Stimulated activated CD8-positive, alpha-beta memory T cell treated with anti-CD3 and anti-CD28 coated beads, Interleukin-7, amount 100 ng/mL, for 24 hours (primary cell): ENCODE measurements at regions not wholly inside any gene's neighbourhood (a gene's known extent, or its start where the extent isn't known, plus 50 kb on each side); places are given as distances from the start of the nearest gene placed in this dataset.

ENCODE experiments used
- DNase-seq: peaks from one replicate; pipeline ENCODE4 v3.0.0-alpha.2; 2020; ENCODE audit warnings: low read depth

GRCh38 chr1:36743286-36744005 lies 260.7 kb upstream of the CSF3R start:
- no peak for DNase-seq

GRCh38 chr1:36741066-36741465 lies 258.4 kb upstream of the CSF3R start:
- DNase-seq: no peak

- no peak for DNase-seq
Measured at GRCh38 chr1:36740446-36740845, 257.7 kb upstream of the CSF3R start.

DNA sequence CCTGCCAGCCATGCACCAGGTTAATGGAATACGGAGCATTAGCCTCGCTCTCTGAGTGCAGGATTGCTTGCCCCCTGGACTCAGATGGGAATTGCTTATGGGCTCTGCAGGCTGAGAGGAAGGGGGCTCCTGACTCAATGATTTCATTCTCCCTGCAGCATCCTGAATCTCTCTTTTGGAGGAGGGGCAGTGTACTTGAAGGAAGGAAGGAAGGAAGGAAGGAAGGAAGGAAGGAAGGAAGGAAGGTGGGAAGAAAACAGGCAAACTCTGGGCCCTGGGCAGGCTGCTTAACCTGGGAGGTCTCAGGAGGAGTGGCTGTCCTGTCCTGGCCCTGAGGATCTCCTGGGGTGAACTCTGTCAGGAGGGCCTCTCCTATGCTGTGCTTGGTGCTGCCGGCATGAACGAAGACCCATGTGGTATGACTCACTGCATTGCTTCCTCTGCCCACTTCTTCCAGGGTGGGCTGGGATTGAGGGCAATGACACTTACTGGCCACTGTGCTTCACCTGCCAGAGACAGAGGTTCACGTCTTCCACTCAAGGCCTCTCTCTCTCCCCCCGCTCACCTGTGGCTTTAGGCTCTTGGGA lies 257.1 kb upstream of the CSF3R start:
- no peak for DNase-seq

DNA sequence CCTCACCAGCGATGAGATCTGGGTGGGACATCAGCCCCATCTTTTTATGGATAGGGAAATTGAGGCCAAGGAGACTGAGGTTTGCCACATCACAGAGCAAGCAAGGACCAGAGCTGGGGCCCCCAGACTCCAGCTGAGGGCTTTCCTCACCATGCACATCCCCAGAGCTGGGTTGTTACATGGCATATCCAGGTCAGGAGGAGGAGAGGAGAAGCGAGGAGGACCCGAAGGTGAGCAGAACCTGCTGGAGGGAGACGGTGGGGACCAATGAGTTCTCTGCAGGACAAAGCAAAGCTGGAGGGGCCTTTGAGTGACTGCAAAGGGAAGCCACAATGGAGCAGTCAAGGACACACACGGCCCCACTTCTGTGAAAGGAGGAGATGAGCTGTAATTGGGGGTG lies 255.5 kb upstream of the CSF3R start:
- DNase-seq: no peak

DNA sequence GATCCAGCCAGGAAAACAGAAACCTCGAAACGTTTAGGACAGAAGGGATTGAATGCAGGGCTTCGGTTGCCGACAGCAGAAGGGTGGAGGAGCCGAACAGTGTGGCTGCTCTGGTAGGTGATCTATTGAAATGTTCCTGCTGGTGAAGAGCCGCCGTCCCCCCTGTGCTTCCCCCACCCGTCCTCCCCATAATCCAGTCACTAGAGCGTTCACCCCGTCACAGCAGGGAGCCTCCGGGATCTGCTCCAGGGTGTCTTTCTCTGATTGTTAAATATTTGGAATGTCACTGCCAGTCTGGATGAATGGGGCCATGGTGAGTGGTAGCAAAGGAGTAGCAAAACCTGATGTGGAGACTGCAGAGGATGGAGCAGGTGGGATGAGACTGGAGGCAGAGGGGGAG lies 255.1 kb upstream of the CSF3R start:
- DNase-seq: no peak

- DNase-seq: no peak
Measured at GRCh38 chr1:36737038-36737555, 254.4 kb upstream of the CSF3R start.

DNA sequence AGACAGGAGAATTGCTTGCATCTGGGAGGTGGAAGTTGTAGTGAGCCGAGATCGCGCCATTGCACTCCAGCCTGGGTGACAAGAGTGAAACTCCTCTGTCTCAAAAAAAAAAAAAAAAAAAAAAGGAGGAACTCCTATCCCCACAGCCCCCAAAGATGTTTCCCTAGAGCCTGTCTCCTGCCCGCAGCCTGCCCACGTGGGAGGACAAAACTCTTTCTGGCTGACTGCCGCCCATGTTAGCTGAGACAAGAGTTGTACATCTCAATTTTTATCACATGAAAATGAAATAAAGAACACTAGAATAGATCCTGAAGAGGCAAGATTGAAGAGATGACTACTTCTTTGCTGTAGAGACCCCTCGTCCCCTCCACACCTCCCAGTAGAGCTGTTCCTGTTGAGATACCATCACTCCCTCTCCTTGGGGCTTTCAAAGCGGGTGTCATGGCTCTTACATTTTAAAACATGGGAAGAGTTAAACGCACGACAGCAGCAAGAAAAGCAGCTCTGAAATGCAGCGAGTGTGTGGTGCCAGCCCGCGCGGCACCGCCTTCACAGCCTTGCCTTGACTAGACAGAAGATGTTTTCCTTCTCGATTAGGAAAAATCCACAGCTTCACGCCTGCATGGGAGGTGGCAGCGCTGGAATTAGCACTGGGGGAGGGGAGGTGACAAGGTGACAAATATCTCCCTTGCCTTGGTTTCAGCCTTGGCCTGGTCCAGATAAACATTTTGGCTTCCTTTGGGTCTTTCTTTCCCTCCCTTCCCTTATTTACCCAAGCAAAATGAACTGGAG lies 253.4 kb upstream of the CSF3R start:
- DNase-seq: no peak

DNA sequence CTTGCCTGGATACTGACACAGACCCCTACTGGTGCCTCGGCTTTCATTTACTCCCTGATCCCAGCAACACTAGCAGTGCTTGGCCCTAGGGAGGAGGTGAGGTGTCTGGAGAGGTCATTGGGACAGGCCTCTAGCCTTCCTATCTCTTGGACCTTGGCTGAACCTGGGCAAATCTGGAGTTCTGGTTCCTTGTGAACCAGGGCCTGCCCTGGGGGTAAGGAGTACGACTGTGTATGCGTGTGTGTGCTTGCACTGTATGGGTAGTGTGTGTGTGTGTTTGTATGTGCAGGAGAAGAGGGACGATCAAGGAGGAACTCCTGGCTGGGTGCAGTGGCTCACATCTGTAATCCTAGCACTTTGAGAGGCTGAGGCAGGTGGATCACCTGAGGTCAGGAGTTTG lies 252.7 kb upstream of the CSF3R start:
- no peak for DNase-seq

GRCh38 chr1:36734356-36734755 lies 251.6 kb upstream of the CSF3R start:
- no peak for DNase-seq

- no peak for DNase-seq
Measured at GRCh38 chr1:36733748-36734147, 251.0 kb upstream of the CSF3R start.

DNA sequence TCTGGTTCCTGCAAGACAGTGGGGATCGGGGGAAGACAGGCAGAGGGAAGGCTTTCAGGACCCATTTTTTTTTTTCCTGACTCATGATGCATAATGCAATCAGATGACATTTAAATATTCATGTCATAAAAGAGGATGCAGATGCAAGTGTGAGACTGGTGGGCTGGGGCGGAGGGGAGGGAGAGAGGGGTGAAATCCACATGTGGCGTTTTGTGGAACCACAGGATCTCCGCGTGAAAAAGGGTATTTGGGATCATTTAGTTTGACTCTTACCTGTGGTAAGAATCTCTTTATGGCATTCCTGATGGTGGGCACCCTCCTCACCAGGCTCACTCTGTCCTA lies 249.3 kb upstream of the CSF3R start:
- DNase-seq: no peak

GRCh38 chr1:36731226-36732014 lies 248.7 kb upstream of the CSF3R start:
- no peak for DNase-seq

DNA sequence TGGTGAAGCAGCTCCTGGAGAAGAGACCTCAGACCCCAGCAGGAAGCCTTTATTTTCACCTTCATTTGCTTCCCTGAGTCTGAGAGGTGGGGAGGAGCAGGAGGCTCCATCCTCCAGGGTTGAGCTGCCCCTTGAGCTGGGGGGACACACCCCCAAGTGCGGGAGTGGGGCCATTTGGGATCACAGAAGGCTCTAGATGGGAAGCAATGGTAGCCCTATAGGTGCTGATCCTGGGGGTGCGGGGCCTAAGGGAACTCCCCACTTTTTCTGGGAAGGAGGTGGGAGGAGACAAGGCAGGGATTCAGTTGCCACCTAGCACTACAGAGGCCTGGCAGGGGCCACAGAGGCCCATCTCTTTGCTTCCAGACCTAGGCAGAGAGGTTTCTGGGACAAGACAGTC lies 247.9 kb upstream of the CSF3R start:
- DNase-seq: no peak

DNA sequence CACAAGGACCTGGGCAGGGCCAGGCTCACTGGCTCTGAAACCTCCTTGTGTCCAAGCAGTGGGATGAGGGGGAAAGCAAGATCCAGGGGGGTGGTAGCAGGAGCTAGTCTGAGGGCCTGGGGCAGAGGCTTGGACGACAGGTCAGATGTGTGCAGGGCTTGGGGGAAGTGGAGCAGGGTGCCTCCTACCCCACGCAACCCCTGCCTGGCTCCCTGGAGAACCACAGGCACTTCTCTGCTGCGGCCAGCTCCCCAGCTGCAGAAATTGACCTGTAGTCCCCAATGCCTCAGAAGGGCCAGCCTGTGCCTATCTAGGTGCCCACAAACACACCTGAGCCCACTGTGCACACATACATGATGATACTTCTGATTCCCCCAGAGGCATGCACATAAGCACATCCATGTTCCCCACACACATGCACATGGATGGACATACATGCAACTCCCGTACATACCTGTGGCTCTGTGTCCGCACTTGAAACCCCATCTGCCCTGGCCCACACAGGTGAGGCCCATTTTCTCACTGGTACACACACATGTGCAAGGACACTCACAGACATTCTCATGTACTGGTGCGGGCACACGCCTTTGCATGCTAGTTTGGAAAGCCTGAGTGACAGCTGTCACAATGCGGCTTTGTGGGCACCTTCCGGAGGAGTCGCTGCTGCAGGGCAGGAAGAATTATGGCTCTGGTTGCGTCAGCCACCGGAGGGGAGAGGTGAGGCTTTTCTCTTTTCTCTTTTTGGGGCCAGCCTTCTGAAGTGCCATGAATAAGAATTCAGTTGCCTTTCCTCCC lies 247.2 kb upstream of the CSF3R start:
- no peak for DNase-seq

- DNase-seq: no peak
Measured at GRCh38 chr1:36729289-36729688, 246.6 kb upstream of the CSF3R start.

DNA sequence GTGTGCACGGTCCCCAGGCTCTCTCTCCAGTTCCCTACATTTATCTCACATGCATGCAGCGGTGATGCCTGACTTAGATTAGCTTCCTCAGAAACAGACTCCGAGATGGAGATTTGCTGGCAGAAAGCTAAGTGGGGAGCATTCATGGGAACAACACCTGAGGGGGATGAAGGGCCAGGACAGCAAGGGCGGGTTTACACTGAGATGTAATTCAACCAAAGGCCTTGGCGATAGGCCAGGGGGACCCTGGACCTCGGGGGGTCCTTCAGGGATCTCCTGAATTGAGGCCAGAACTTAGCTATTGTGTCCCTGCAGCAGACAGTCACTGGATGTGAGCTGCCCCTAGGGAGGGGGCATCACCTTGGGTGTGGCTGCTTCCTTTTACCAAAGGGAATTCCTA lies 246.1 kb upstream of the CSF3R start:
- DNase-seq: no peak

DNA sequence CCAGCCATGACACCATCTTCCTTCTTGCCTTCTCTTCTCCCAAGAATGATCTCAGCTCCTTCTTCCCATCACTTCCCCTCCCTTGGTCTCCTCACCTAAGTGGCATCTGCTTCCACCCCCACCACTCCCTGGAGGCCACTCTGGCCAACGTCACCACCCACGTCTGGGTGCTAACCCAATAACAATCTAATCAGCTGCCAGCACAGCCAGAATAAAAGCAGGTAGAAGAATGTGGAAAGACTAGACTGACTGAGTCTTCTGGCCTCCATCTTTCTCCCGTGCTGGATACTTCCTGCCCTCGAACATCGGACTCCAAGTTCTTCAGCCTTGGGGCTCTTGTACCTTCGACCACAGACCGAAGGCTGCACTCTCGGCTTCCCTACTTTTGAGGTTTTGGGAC lies 245.3 kb upstream of the CSF3R start:
- no peak for DNase-seq

- DNase-seq: no peak
Measured at GRCh38 chr1:36725151-36725550, 242.4 kb upstream of the CSF3R start.

- DNase-seq: no peak
Measured at GRCh38 chr1:36723813-36724212, 241.1 kb upstream of the CSF3R start.

DNA sequence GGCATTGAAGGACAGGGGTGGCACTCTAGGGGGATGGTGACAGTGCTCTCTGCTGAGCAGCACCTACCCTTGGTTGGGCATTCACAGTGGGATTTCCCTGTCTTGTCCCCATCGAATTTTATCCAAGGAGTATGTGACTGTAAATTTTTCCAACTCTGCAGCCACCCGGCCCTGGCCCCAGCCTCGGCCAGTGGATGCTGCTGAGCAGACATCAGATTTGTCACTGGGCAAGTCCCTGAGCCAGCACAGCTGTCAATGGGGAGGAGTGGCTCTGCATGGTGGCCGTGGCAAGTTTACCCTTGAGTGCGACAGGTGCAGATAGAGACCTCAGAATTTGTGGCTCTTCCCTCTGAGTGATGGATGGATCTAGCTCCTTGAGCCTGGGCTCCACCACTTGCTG lies 240.2 kb upstream of the CSF3R start:
- DNase-seq: no peak

DNA sequence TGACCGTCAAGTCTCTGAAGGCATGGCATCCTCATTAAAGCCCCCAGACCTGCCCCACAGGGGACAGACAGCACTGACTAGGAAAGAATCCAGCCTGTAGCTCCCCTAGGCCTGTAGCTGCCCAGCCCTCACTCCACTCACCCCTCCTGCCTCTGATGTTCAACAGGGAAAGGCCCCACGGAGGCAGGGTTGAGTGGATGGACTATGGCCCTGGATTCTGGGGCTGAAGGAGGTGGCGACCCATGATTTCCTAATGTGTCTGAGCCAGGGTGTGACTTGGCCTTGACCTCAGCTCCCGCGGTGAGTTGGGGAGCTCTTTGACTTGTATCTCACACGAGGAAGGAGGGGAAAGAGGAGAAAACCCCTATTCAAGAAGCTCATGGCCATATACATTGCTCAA lies 238.5 kb upstream of the CSF3R start:
- no peak for DNase-seq
